Mesenchymal stem cell (in vitro differentiated cells and primary cell): ENCODE measurements at regions not wholly inside any gene's neighbourhood (a gene's known extent, or its start where the extent isn't known, plus 50 kb on each side); places are given as distances from the start of the nearest gene placed in this dataset.

Experiments
- DNase-seq: peaks from one replicate; pipeline ENCODE4 v3.0.0-alpha.2; 2013
- H2AFZ ChIP-seq: one replicate; pipeline ENCODE4 v1.6.1; 2013; ENCODE audit warnings: low read depth, mild to moderate bottlenecking, control low read depth, inconsistent platforms, low read length, moderate library complexity
- H2AK5ac ChIP-seq: 2 replicates; pipeline ENCODE4 v1.6.1; 2013; ENCODE audit warnings: low read length, moderate library complexity, mild to moderate bottlenecking, inconsistent platforms; ENCODE audit not compliant: severe bottlenecking
- H2BK120ac ChIP-seq: one replicate; pipeline ENCODE4 v1.6.1; 2013; ENCODE audit warnings: low read depth, mild to moderate bottlenecking, inconsistent platforms, low read length, moderate library complexity
- H2BK12ac ChIP-seq, 2 experiments: one replicate each; pipeline ENCODE4 v1.6.1; 2013; ENCODE audit warnings: inconsistent platforms in 2 of 2, low read length in 2 of 2, mild to moderate bottlenecking in 2 of 2, moderate library complexity in 2 of 2, control low read depth in 1 of 2
- H2BK15ac ChIP-seq: one replicate; pipeline ENCODE4 v1.6.1; 2013; ENCODE audit warnings: mild to moderate bottlenecking, low read depth, inconsistent platforms; ENCODE audit not compliant: poor library complexity, severe bottlenecking
- H2BK5ac ChIP-seq: 2 replicates; pipeline ENCODE4 v1.6.1; 2013; ENCODE audit warnings: low read depth, mild to moderate bottlenecking, low read length, control low read depth, inconsistent platforms; ENCODE audit not compliant: poor library complexity, severe bottlenecking
- H3K14ac ChIP-seq, 2 experiments: one replicate each; pipeline ENCODE4 v1.6.1; 2013; ENCODE audit warnings: inconsistent platforms in 2 of 2, low read length in 2 of 2, control low read depth in 1 of 2, mild to moderate bottlenecking in 1 of 2, moderate library complexity in 1 of 2
- H3K18ac ChIP-seq, 2 experiments: one replicate each; pipeline ENCODE4 v1.6.1; 2013; ENCODE audit warnings: inconsistent platforms in 2 of 2, low read length in 2 of 2, control low read depth in 1 of 2, low read depth in 1 of 2, mild to moderate bottlenecking in 1 of 2
- H3K23ac ChIP-seq, 2 experiments: one replicate each; pipeline ENCODE4 v1.6.1; 2013; ENCODE audit warnings: inconsistent platforms in 2 of 2, low read length in 2 of 2, mild to moderate bottlenecking in 2 of 2, moderate library complexity in 2 of 2, control low read depth in 1 of 2
- H3K27ac ChIP-seq: 2 replicates; pipeline ENCODE4 v1.5.1; 2013; ENCODE audit warnings: mild to moderate bottlenecking, moderate library complexity, low read length, control low read depth, inconsistent platforms; ENCODE audit not compliant: poor library complexity, severe bottlenecking
- H3K27me3 ChIP-seq, 2 experiments: 2 replicates each; pipeline versions ENCODE4 v1.6.1 to v1.7.0; 2013; ENCODE audit warnings: low read length in 2 of 2, mild to moderate bottlenecking in 2 of 2, moderate library complexity in 2 of 2, control low read depth in 1 of 2, inconsistent platforms in 1 of 2; ENCODE audit not compliant: control insufficient read depth in 1 of 2, insufficient read depth in 1 of 2
- H3K36me3 ChIP-seq, 2 experiments: 2 replicates each; pipeline versions ENCODE4 v1.6.1 to v1.7.0; 2013; ENCODE audit warnings: low read length in 2 of 2, control low read depth in 1 of 2, inconsistent platforms in 1 of 2, low read depth in 1 of 2, mild to moderate bottlenecking in 1 of 2; ENCODE audit not compliant: insufficient read depth in 2 of 2, control insufficient read depth in 1 of 2
- H3K4ac ChIP-seq, 2 experiments: one replicate each; pipeline ENCODE4 v1.6.1; 2013; ENCODE audit warnings: inconsistent platforms in 2 of 2, low read length in 2 of 2, mild to moderate bottlenecking in 2 of 2, moderate library complexity in 2 of 2, control low read depth in 1 of 2, low read depth in 1 of 2
- H3K4me1 ChIP-seq: 2 replicates; pipeline ENCODE4 v1.6.1; 2013; ENCODE audit warnings: low read depth, low read length, control low read depth; ENCODE audit not compliant: control insufficient read depth, insufficient read depth
- H3K4me2 ChIP-seq: 2 replicates; pipeline ENCODE4 v1.6.1; 2013; ENCODE audit warnings: low read length, mild to moderate bottlenecking, inconsistent platforms; ENCODE audit not compliant: poor library complexity, severe bottlenecking
- H3K4me3 ChIP-seq, 2 experiments: 2 replicates each; pipeline versions ENCODE4 v1.5.1 to v1.7.0; 2013; ENCODE audit warnings: low read length in 2 of 2, mild to moderate bottlenecking in 2 of 2, control low read depth in 1 of 2, low read depth in 1 of 2; ENCODE audit not compliant: insufficient read depth in 1 of 2
- H3K79me1 ChIP-seq: replicated peaks from 2 replicates; pipeline ENCODE4 v1.6.1; 2013; ENCODE audit warnings: mild to moderate bottlenecking, control low read depth, low read length, inconsistent platforms; ENCODE audit not compliant: poor library complexity, severe bottlenecking
- H3K9ac ChIP-seq: 2 replicates; pipeline ENCODE4 v1.7.0; 2013; ENCODE audit warnings: mild to moderate bottlenecking, low read length, moderate library complexity
- H3K9me3 ChIP-seq: 2 replicates; pipeline ENCODE4 v1.7.0; 2013; ENCODE audit warnings: mild to moderate bottlenecking, low read length; ENCODE audit not compliant: control insufficient read depth
- H4K8ac ChIP-seq: one replicate; pipeline ENCODE4 v1.6.1; 2013; ENCODE audit warnings: inconsistent platforms, mild to moderate bottlenecking, low read length, moderate library complexity
- H4K91ac ChIP-seq: one replicate; pipeline ENCODE4 v1.6.1; 2013; ENCODE audit warnings: mild to moderate bottlenecking, low read length, inconsistent platforms
- WGBS: methylation state at CpG from one replicate; pipeline ENCODE4 v1.1.7; 2013; ENCODE audit warnings: mixed read lengths; 5-methylcytosine and 5-hydroxymethylcytosine counted together

GRCh38 chr5:57911438-57911837 is 428.8 kb upstream of the ACTBL2 start:
- no peak overlapping the region for H3K23ac ChIP-seq
- no peak overlapping the region for H2AFZ ChIP-seq
- H3K9ac ChIP-seq: no peak overlapping the region
- H2BK120ac ChIP-seq: no peak overlapping the region
- 68% methylated on average over 1 of the region's 2 CpGs for WGBS
- H3K4me1 ChIP-seq: no peaks in the 10 kb centered on the region
- DNase-seq: no peak
- no peaks in the 10 kb centered on the region for H3K27me3 ChIP-seq
- H2BK12ac ChIP-seq: no peak overlapping the region
- H3K27ac ChIP-seq: no peak overlapping the region
- no peak overlapping the region for H3K4me3 ChIP-seq
- H3K9me3 ChIP-seq: no peaks in the 10 kb centered on the region
- H2BK15ac ChIP-seq: no peak overlapping the region
- H3K79me1 ChIP-seq: no peaks in the 10 kb centered on the region
- no peak overlapping the region for H4K91ac ChIP-seq
- no peak overlapping the region for H2BK5ac ChIP-seq
- H3K4me2 ChIP-seq: no peak overlapping the region
- H2AK5ac ChIP-seq: no peak overlapping the region
- H3K14ac ChIP-seq: no peak overlapping the region
- H4K8ac ChIP-seq: no peak overlapping the region
- no peak overlapping the region for H3K18ac ChIP-seq
- no peaks in the 10 kb centered on the region for H3K36me3 ChIP-seq
- H3K4ac ChIP-seq: no peak overlapping the region

- Histone ChIP-seq H2AFZ (no peak overlapping the region), H3K4me3 (no peak overlapping the region), H2BK120ac (no peak overlapping the region), H3K36me3 (no peaks in the 10 kb centered on the region), H3K79me1 (no peaks in the 10 kb centered on the region), H3K23ac (no peak overlapping the region), H3K9ac (no peak overlapping the region), H3K18ac (no peak overlapping the region), H4K91ac (no peak overlapping the region), H3K27me3 (no peaks in the 10 kb centered on the region), H3K9me3 (no peaks in the 10 kb centered on the region), H2BK5ac (no peak overlapping the region), H2BK15ac (no peak overlapping the region), H3K4me2 (no peak overlapping the region), H2AK5ac (peak overlapping the region; percentile 16), H3K4me1 (no peaks in the 10 kb centered on the region), H3K4ac (no peak overlapping the region), H3K14ac (no peak overlapping the region), H3K27ac (no peak overlapping the region), H4K8ac (no peak overlapping the region), H2BK12ac (no peak overlapping the region)
- DNase-seq: no peak
- 95% methylated on average over 6 of the region's 6 CpGs for WGBS
These were observed 424.1 kb upstream of the ACTBL2 start for GRCh38 chr5:57906671-57907070.

GRCh38 chr5:57903458-57903857 is 420.8 kb upstream of the ACTBL2 start:
- Histone ChIP-seq H2BK15ac (no peak overlapping the region), H2BK12ac (no peak overlapping the region), H3K79me1 (no peaks in the 10 kb centered on the region), H3K4me1 (no peaks in the 10 kb centered on the region), H2BK120ac (no peak overlapping the region), H2BK5ac (no peak overlapping the region), H3K27me3 (no peaks in the 10 kb centered on the region), H3K4me2 (no peak overlapping the region), H3K18ac (no peak overlapping the region), H3K36me3 (no peaks in the 10 kb centered on the region), H2AK5ac (no peak overlapping the region), H3K4ac (no peak overlapping the region), H4K91ac (no peak overlapping the region), H3K9me3 (no peaks in the 10 kb centered on the region), H3K23ac (no peak overlapping the region), H2AFZ (no peak overlapping the region), H3K4me3 (no peak overlapping the region), H4K8ac (no peak overlapping the region), H3K27ac (no peak overlapping the region), H3K9ac (no peak overlapping the region), H3K14ac (no peak overlapping the region)
- no peak for DNase-seq

GRCh38 chr5:57902095-57902494 is 419.5 kb upstream of the ACTBL2 start:
- no peak overlapping the region for H2BK5ac ChIP-seq
- H3K27me3 ChIP-seq: no peaks in the 10 kb centered on the region
- H3K79me1 ChIP-seq: no peaks in the 10 kb centered on the region
- H2BK12ac ChIP-seq: no peak overlapping the region
- no peak overlapping the region for H4K8ac ChIP-seq
- H3K9ac ChIP-seq: no peak overlapping the region
- H3K4me1 ChIP-seq: no peaks in the 10 kb centered on the region
- 93% methylated on average over 2 of the region's 2 CpGs for WGBS
- H3K36me3 ChIP-seq: no peaks in the 10 kb centered on the region
- H3K14ac ChIP-seq: no peak overlapping the region
- no peak overlapping the region for H3K18ac ChIP-seq
- H3K23ac ChIP-seq: no peak overlapping the region
- H3K4me2 ChIP-seq: no peak overlapping the region
- no peak for DNase-seq
- no peak overlapping the region for H2AFZ ChIP-seq
- no peaks in the 10 kb centered on the region for H3K9me3 ChIP-seq
- no peak overlapping the region for H3K4me3 ChIP-seq
- H4K91ac ChIP-seq: no peak overlapping the region
- no peak overlapping the region for H2BK120ac ChIP-seq
- H3K27ac ChIP-seq: no peak overlapping the region
- no peak overlapping the region for H3K4ac ChIP-seq
- H2AK5ac ChIP-seq: no peak overlapping the region
- H2BK15ac ChIP-seq: no peak overlapping the region
